Mesothelial cell of epicardium (in vitro differentiated cells): ENCODE measurements at regions not wholly inside any gene's neighbourhood (a gene's known extent, or its start where the extent isn't known, plus 50 kb on each side); places are given as distances from the start of the nearest gene placed in this dataset.

Experiments used
- DNase-seq, 2 experiments: peaks; one replicate each; pipeline ENCODE4 v3.0.0; 2021; ENCODE audit warnings: low spot score in 2 of 2; ENCODE audit not compliant: unreplicated experiment in 2 of 2
- H3K27ac Mint-ChIP-seq: 2 replicates; pipeline ENCODE4 v1.8.0; 2021; ENCODE audit warnings: mixed read lengths
- H3K27me3 Mint-ChIP-seq: 2 replicates; pipeline ENCODE4 v1.8.0; 2021; ENCODE audit warnings: low read depth, mixed read lengths
- H3K36me3 Mint-ChIP-seq: 2 replicates; pipeline ENCODE4 v1.8.0; 2021; ENCODE audit warnings: mixed read lengths
- H3K4me1 Mint-ChIP-seq: 2 replicates; pipeline ENCODE4 v1.8.0; 2021; ENCODE audit warnings: mixed read lengths
- H3K4me3 Mint-ChIP-seq: 2 replicates; pipeline ENCODE4 v1.8.0; 2021; ENCODE audit warnings: mild to moderate bottlenecking, moderate library complexity, mixed read lengths
- H3K9me3 Mint-ChIP-seq: 2 replicates; pipeline ENCODE4 v1.8.0; 2021; ENCODE audit warnings: mixed read lengths
- CTCF ChIP-seq: fragments of 200-600 bp; sonication (generic); IDR thresholded peaks from one replicate; pipeline ENCODE4 v1.5.0; 2021; ENCODE audit warnings: antibody characterized with exemption; ENCODE audit not compliant: unreplicated experiment

GRCh38 chr9:107940616-107941595 lies 451.3 kb upstream of the KLF4 start:
- H3K4me3 Mint-ChIP-seq = no peak overlapping the region
- H3K9me3 Mint-ChIP-seq = peaks cover 10% of the 10 kb centered on the region
- H3K4me1 Mint-ChIP-seq = peaks cover 14% of the 10 kb centered on the region
- no peak for DNase-seq
- H3K36me3 Mint-ChIP-seq = no peaks in the 10 kb centered on the region
- H3K27ac Mint-ChIP-seq = no peak overlapping the region
- TF ChIP-seq CTCF = no peak
- no peaks in the 10 kb centered on the region for H3K27me3 Mint-ChIP-seq

GRCh38 chr9:107938801-107939386 lies 449.3 kb upstream of the KLF4 start:
- H3K27me3 Mint-ChIP-seq = peaks cover 1% of the 10 kb centered on the region
- H3K36me3 Mint-ChIP-seq = no peaks in the 10 kb centered on the region

GRCh38 chr9:107935931-107936330 lies 446.4 kb upstream of the KLF4 start:
- peaks cover 1% of the 10 kb centered on the region for H3K27me3 Mint-ChIP-seq
- H3K4me1 Mint-ChIP-seq = peaks cover 29% of the 10 kb centered on the region
- no peak overlapping the region for H3K4me3 Mint-ChIP-seq
- DNase-seq = no peak
- H3K36me3 Mint-ChIP-seq = no peaks in the 10 kb centered on the region
- H3K27ac Mint-ChIP-seq = no peak overlapping the region
- H3K9me3 Mint-ChIP-seq = peaks cover 8% of the 10 kb centered on the region
- no peak for TF ChIP-seq CTCF

More at GRCh38 chr9:107938801-107939386, 449.3 kb upstream of the KLF4 start:
- H3K27ac Mint-ChIP-seq = no peak overlapping the region
- DNase-seq = no peak
- H3K4me1 Mint-ChIP-seq = peaks cover 19% of the 10 kb centered on the region
- H3K9me3 Mint-ChIP-seq = peaks cover 12% of the 10 kb centered on the region
- H3K4me3 Mint-ChIP-seq = no peak overlapping the region
- TF ChIP-seq CTCF = no peak

GRCh38 chr9:107933516-107933915 lies 443.9 kb upstream of the KLF4 start:
- Mint-ChIP-seq H3K36me3 (no peaks in the 10 kb centered on the region), H3K27ac (no peak overlapping the region), H3K4me3 (no peak overlapping the region), H3K27me3 (peaks cover 1% of the 10 kb centered on the region), H3K4me1 (peaks cover 29% of the 10 kb centered on the region), H3K9me3 (peaks cover 8% of the 10 kb centered on the region)
- no peak for DNase-seq
- TF ChIP-seq CTCF = no peak

GRCh38 chr9:107933097-107933496 lies 443.5 kb upstream of the KLF4 start:
- Mint-ChIP-seq H3K36me3 (no peaks in the 10 kb centered on the region), H3K9me3 (peaks cover 8% of the 10 kb centered on the region), H3K27ac (peak overlapping the region; percentile 74), H3K27me3 (peaks cover 1% of the 10 kb centered on the region), H3K4me3 (no peak overlapping the region), H3K4me1 (peaks cover 29% of the 10 kb centered on the region)
- no peak for DNase-seq
- TF ChIP-seq CTCF = no peak
